ENCODE measurements at regions not wholly inside any gene's neighbourhood (a gene's known extent, or its start where the extent isn't known, plus 50 kb on each side); places are given as distances from the start of the nearest gene placed in this dataset.
A peak's percentile ranks its signal among the peaks of the same experiment; 100 is the strongest.

GRCh38 chr3:22886439-22887068, 316.6 kb upstream of the UBE2E2 start (continued):
- TF ChIP-seq TEAD3 (CRISPR knock-in tag; optimal IDR thresholded peaks at IDR 0.05; ENCODE audit: borderline replicate concordance) (no peak), ZNF619 (CRISPR knock-in tag; IDR thresholded peaks at IDR 0.05) (no peak), ZNF275 (CRISPR knock-in tag; IDR thresholded peaks at IDR 0.05; ENCODE audit: borderline replicate concordance) (no peak), AHR (CRISPR knock-in tag; IDR thresholded peaks at IDR 0.05) (no peak), FOXM1 (CRISPR knock-in tag; IDR thresholded peaks at IDR 0.05) (no peak), ZBTB26 (CRISPR knock-in tag; IDR thresholded peaks at IDR 0.05; ENCODE audit: borderline replicate concordance) (no peak)

- DNase-seq (ENCODE audit: low spot score) (no peak), ATAC-seq (no peak), FAIRE-seq (no peak)
- H3K9ac ChIP-seq (ENCODE audit: insufficient read depth, low read depth, low read length), result no peak overlapping the region
- no peaks in the 10 kb centered on the region for H3K4me1 ChIP-seq (ENCODE audit: insufficient read depth, low read length)
- no TSS peak for BruUV-seq (replicated peaks)
- H3K4me2 ChIP-seq (ENCODE audit: low read depth, low read length), result no peak overlapping the region
- H3K36me3 ChIP-seq (replicated peaks in 1 of 2; ENCODE audit: control insufficient read depth in 1 of 2, insufficient read depth in 2 of 2, low read length in 2 of 2), result no peaks in the 10 kb centered on the region
- no peak overlapping the region for H2AFZ ChIP-seq (ENCODE audit: low read length)
- 2% methylated on average over 2 of the region's 2 CpGs for WGBS (ENCODE audit: low lambda C conversion rate)
- H3K9me3 ChIP-seq (ENCODE audit: low read length), result no peaks in the 10 kb centered on the region
- no peak overlapping the region for H3K27ac ChIP-seq (ENCODE audit: extremely low read length, insufficient read depth, low read length)
- no peak overlapping the region for H3K4me3 ChIP-seq (replicated peaks in 1 of 3; ENCODE audit: insufficient read depth in 1 of 3, low read depth in 2 of 3, low read length in 3 of 3)
- H4K20me1 ChIP-seq (ENCODE audit: insufficient read depth, low read length), result no peaks in the 10 kb centered on the region
- H3K27me3 ChIP-seq (ENCODE audit: control insufficient read depth in 1 of 2, insufficient read depth in 2 of 2, low read length in 2 of 2), result no peaks in the 10 kb centered on the region
- ChIA-PET CTCF (ENCODE audit: low intra/inter-chr PET ratio, low total read pairs) (no interaction called here), POLR2A (no interaction called here)
- H3K79me2 ChIP-seq (ENCODE audit: insufficient read depth, low read length), result no peaks in the 10 kb centered on the region
- intact Hi-C loops (cut with micrococcal nuclease; ENCODE audit: unreplicated experiment), result loop anchor here (1.0 kb wide), 1 partner anchor 323 kb away; no protein-coding TSS in a partner anchor
- in situ Hi-C loops (cut with HindIII; ENCODE audit: extremely low pct_ligation_motif_present, low pct_unique_long_range_greater_than_20kb), result no loop called here
- no peak for TF ChIP-seq CHCHD3 (CRISPR knock-in tag; IDR thresholded peaks at IDR 0.05)
- TF ChIP-seq HOXA7 (CRISPR knock-in tag; IDR thresholded peaks at IDR 0.05), result no peak
- no peak for TF ChIP-seq ZNF138 (CRISPR knock-in tag; IDR thresholded peaks at IDR 0.05; ENCODE audit: low read depth)
- TF ChIP-seq FOSL1 (CRISPR knock-in tag; IDR thresholded peaks at IDR 0.05; ENCODE audit: borderline replicate concordance), result no peak
- no peak for TF ChIP-seq ARID2 (CRISPR knock-in tag; IDR thresholded peaks at IDR 0.05; ENCODE audit: borderline replicate concordance)
- no peak for TF ChIP-seq PPARG (CRISPR knock-in tag; conservative IDR thresholded peaks at IDR 0.05)
- TF ChIP-seq ZFP36 (IDR thresholded peaks at IDR 0.05; ENCODE audit: borderline replicate concordance, low read depth, low read length, partially characterized antibody), result no peak
- no peak for TF ChIP-seq RERE (CRISPR knock-in tag; IDR thresholded peaks at IDR 0.05; ENCODE audit: low read depth)
- no peak for TF ChIP-seq RCOR2 (CRISPR knock-in tag; IDR thresholded peaks at IDR 0.05)
- peak; percentile 25; the same call in 1 of the 2 replicates for TF ChIP-seq SMC3 (IDR thresholded peaks at IDR 0.05; ENCODE audit: low read length)
Observed at GRCh38 chr3:22887664-22888291, 315.3 kb upstream of the UBE2E2 start.

Data from HepG2 (cell line).